Loucy (cell line): ENCODE measurements at regions not wholly inside any gene's neighbourhood (a gene's known extent, or its start where the extent isn't known, plus 50 kb on each side); places are given as distances from the start of the nearest gene placed in this dataset.

Experiments
- CTCF ChIP-seq: fragments of 200-600 bp; sonication (generic); conservative IDR thresholded peaks from 2 replicates; pipeline ENCODE4 v1.5.1; 2014; ENCODE audit warnings: mild to moderate bottlenecking, antibody characterized with exemption, low read length
- EZH2phosphoT487 ChIP-seq: fragments of 200-600 bp; IDR thresholded peaks from 2 replicates; pipeline ENCODE4 v1.6.1; 2018; ENCODE audit warnings: antibody characterized with exemption, mild to moderate bottlenecking, moderate library complexity, borderline replicate concordance

- TF ChIP-seq CTCF (no peak), EZH2phosphoT487 (no peak)
Measured at GRCh38 chr11:11218629-11218986, 134.4 kb downstream of the CSNK2A3 start.
